Activated T-helper 1 cell treated with anti-CD3 and anti-CD28 coated beads, Interleukin-2, amount 50 U/mL, for 16 hours (primary cell): ENCODE measurements at regions not wholly inside any gene's neighbourhood (a gene's known extent, or its start where the extent isn't known, plus 50 kb on each side); places are given as distances from the start of the nearest gene placed in this dataset.
A peak's percentile ranks its signal among the peaks of the same experiment; 100 is the strongest.

Experiments
- DNase-seq, 2 donors: peaks; one replicate each; pipeline ENCODE4 v3.0.0-alpha.2; 2020; ENCODE audit warnings: low read depth in 1 of 2, low spot score in 1 of 2

DNA sequence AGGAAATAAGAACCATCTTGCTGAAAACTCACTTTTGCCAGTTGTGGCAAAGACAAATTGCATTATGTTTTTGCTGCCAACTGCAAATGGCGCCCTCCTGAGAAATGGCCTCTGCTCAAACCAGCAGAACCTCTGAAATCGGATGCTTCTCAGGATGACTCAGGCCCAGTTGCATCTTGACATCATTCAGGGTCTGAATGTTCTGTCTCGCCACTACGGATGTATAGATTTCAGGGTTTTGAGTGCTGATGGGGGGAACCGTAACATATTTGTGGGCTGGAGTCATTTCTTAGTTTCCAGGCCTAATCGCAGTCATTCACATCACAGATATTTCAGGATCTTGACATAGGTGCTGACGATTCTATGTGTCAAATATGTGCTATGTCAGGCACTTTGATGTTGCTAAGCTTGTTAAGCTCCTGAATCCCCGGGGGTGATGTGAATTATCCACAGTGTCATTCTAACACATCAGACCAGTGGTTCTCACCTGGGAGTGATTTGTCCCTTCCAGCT is 207.1 kb downstream of the NFATC2 start:
- DNase-seq = no peak

DNA sequence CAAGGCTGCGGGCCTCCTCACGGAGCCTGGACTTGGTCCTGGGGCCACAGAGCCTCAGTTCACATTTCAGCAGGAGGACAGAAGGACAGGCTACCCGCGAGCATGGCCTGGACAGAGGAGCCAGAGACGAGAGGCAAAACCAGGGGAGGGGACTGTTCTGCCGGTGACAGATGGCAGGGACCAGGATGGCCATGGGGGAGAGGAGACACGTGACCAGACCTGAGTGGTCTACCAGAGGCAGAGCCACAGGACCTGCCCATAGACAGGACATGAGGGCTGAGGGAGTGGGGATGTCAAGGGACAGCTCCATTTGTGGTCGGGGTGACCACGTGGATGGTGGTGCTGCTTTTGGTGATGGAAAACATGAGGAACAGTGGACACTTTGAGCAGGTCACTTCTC is 207.9 kb downstream of the NFATC2 start:
- DNase-seq = no peak

DNA sequence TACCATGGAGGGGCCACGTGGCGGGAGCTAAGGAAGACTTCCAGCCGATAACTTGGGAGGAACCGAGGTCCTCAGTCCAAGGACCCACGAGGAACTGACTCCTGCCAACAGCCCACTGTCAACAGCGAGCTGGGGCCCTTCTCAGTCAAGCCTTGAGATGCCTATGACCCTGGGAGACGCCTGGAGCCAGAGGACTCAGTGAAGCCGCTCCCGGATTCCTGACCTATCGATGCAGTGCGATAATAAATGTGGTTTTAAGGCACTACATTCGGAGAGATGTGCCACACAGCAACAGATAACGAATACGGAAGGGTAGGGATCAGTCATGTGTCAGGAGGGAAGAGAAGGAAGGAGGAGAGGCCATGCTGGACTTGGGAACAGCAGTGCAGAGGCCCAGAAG is 208.5 kb downstream of the NFATC2 start:
- DNase-seq = no peak

DNA sequence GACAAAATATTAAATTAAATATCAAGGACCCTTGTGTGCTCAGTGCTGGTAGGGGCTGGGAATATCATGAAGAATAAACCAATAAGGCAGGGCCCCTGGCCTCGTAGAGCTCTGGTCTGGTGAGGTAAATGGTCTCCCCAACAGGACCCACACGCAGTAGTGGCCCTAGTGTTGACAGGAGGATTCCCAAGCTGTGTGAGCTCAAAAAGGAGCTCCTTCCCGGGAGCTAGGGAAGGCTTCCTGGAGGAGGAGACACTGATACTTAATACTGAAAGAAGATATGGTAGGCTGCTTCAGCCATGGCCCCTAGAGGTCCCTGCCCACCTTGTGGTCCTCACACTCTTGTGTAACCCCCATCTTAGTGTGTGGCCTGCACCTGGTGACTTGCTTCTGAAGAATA is 209.1 kb downstream of the NFATC2 start:
- DNase-seq = no peak

DNA sequence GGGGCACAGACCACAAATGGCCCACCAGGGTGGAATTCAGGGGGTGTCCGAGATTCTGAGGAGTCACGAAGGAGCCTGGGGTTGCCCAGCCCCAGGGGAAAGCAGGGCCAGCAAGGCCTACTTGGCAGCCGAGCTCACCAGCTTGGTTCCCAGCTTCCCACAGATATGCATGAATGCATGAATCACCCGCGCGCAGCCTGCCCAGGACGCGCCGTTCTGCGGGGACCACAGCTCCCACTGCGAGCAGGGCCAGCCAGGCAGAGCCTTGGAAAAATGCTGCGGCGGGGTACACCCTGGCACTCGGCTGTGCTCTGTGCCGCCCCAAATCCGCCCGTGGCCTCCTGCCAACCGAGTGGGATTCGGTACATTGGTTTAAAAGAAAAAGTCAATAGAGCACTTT is 211.0 kb downstream of the NFATC2 start:
- DNase-seq = no peak

DNA sequence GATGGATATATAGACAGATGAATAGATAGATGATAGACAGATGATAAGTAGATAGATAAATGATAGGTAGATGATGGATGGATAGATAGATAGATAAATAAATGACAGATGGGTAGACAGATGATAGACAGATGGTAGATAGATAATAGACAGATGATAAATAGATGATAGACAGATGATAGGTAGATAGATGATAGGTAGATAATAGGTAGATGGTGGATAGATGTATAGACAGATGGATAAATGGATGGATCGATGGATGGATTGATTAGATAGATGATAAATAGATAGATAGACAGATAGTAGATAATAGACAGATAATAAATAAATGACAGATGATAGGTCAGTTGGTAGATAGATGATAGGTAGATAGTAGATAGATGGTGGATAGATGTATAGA is 212.7 kb downstream of the NFATC2 start:
- DNase-seq = no peak

DNA sequence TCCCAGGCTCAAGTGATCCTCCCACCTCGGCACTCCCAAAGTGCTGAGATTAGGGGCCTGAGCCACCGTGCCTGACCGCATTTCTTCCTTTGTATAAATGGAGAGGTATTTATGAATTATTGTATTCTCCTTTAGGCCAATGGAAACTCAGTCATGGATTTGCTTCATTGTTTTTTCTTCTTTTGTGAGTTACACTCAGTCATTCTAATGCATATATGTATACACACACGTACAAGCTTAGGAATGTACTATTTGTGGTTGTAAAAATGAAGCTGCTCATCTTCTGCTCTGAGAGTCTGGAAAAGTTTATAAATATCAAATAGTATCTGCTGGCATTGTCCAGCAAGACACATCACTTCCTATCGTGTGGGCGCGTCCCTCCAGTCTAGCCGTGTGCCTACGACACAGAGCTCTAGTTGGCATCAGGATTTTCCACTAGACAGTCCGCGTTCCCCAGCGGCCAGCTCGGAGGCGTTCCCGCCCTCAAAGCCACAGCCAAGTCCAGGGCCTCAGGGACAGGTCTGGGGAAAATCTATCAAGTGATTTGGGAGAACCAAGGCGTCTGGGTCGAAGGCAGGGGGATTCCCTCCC is 215.2 kb downstream of the NFATC2 start:
- no peak for DNase-seq

DNA sequence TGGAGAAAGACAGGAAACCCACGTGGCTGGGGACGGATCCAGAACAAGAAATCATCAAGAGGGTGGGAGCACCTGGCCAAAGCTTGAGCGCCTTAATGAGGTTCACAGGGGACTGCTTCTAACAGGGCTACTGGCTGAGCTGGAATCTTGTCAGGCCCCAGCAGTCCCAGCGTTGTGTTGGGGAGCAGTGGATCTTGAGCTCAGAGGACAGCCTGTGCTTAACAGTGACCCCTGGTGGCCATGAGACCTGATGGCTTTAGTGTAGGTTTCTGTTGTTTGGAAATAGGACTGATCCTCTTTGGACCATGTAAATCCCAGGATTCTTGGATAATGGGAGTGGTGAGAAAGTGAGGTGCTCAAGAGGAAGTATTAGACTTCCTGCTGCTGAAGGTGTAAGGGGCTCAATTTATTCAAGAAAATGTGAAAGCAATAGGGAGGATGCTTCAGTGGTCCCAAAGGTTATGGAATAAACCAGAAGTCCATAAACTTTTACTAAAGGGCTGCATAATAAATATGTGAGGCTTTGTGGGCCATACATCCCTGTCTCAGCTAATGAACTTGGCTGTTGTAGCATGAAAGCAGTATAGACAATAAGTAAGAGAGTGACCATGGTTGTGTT is 216.2 kb downstream of the NFATC2 start:
- DNase-seq = no peak

DNA sequence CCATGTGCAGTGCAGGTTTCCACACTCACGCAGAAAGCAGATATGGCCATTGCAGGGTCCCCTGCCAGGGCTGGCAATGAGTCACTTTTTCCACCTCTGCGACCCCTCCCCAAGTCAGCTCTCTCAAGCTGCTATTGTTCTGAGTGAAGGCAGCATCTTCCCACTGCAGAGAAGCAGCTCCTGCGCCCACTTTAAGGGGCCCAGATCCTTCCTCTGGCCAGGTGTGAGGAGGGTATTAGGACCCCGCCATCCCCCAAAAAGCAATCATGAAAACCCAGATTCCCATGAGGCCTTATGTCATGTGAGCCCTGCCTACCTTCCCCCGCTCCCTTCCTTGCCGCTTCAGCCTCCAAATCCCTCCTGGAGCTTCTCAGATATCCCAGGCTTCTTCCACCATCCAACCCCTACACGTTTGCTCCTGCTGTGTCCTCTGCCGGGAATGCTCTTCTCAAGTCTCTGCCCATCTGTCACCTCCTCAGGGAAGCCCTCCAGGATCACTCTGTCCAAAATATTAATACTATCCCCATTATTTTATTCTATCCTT is 220.3 kb downstream of the NFATC2 start:
- no peak for DNase-seq

DNA sequence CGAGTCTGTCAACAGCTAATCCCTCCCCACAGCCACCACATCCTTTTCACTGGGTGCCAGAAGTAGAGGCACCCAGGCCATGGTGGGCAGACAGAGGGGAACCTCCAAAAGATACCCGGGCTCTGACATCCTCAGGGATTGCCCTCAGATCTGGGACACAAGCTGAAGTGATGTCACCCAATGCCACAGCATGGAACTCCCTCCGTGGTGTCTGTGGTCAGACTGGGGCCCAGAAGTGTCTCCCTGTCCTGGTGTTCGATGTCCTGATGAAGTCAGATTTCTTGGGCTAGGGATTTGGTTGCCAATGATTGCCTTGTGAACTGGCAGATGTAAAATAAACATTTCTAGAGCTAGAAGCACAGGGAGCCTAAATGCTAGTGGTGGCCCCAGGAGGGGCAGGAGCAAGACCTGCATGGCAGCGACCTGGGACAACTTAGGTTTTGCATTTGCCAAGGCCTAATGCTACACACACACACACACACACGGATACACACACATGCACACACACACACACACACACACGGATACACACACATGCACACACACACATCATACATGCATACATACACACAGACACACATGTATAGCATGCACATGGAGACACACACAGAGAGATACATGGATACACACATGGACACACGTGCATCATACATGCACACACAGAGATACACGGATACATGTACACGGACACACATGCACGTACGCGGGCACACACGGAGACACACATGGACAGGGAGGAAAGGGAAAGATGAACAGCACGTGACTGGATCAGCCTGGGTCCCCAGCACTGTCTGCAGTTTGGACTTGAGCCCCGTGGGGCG is 221.0 kb downstream of the NFATC2 start:
- DNase-seq = no peak

DNA sequence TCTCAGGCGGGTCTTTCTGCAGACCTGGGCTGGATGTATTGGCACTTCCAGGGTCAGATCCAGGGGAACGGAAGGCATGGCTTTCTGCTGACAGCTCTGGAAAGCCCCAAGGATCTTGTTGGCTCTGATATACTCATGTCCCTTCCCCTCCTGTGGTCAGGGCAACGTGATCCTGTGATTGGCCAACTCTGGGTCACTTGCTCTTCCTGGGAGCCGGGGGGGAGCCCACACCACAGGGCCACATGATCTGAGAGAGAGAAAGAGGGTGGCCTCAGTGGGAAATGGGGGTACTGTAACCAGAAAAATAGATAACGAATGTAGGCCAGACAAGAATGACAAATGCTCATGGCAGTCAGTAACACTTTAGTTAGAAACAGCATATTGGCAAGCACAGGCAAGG is 223.0 kb downstream of the NFATC2 start:
- DNase-seq = no peak

DNA sequence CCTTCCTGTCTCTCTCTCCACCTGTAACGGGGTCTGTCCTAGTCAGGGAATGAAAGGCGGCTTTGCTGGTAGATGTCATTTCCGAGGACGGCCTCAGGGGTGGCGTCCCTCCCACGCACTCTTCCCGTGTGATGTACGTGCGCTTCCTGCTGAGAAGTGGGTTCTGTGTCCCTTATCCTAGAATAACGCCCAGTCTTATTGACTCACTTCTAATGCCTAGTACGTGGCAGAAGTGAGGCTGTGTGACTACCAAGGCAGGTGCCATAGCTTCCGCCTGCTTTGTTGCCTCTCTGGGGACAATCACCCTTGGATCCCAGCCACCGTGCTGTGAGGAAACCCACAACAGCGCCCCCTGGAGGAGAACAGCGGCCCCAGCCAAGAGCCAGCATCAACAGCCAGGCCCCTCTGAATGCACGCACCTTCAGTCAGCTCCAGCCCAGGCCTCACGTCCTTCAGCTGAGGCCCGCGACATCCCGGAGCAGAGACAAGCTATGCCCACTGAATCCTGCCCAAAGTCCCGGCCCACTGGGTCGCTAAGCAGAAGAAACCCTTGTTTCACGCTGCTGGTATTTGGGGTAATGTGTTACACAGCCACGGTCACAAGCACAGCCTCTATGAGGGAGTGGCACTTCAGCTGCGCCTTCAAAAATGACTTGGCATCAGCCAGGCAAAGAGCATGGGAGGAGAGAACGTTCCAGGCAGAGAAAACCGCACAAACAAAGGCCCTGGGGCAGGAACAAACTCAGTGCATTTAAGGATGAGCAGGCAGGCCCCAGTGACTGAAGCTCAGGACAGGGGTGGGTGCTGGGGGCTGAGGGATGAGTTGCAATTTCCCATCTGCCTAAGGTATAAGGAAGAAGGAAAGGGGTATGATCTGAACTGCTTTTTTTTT is 224.2 kb downstream of the NFATC2 start:
- peak; percentile 14 to 22 for DNase-seq

DNA sequence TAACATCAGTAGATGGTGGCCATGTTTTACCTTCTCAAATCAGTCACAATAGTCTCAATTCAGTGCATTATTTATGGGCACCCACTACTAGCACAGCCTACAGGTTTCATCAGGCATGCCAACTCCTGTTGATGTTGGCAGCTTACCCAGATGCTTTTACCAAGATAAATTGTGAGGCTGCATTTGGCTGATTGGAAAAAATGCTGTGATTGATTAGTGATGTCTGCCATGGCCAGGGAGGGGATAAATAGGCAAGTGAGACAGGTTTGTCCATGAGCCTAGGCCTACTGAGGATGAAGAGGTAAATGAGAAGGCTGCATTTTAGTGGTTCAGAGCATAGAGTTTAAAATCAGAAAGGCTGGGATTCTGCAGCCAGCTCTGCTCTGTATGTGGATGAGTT is 227.1 kb downstream of the NFATC2 start:
- no peak for DNase-seq

DNA sequence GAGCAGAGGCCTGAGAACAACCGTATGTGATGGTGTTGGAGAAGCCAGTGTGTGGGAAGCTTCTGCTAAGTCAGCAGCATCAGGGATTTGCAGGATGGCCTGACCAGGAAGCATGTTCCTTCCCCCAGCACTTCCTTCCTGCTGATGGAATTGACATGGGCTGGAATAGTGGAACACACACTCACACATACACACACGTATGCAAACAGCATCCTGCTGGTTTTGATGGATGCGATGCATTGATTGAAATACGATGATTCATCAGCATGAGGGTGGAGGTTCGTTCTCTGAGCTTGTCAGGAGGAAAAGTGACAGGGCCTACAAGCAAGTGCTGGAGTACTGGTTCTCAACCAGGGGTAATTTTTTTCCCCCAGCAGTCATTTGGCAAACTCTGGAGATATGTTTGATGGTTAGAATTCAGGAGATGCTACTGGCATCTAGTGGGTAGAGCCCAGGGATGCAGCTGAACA is 229.1 kb downstream of the NFATC2 start:
- no peak for DNase-seq

DNA sequence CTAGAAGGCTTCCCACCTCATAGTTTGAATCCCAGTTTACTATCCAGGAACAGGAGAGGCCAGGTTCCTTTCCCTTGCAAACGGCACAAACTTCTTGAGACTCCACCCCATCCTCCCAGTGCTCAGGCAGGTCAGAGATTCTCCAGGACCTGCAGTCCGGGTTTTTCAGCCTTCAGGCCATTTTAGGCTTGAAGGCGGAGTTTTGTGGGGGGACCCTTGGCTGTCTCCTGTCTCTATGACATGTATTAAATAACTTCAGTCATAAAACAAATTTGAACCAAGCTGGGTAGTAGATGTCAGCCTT is 230.1 kb downstream of the NFATC2 start:
- no peak for DNase-seq

DNA sequence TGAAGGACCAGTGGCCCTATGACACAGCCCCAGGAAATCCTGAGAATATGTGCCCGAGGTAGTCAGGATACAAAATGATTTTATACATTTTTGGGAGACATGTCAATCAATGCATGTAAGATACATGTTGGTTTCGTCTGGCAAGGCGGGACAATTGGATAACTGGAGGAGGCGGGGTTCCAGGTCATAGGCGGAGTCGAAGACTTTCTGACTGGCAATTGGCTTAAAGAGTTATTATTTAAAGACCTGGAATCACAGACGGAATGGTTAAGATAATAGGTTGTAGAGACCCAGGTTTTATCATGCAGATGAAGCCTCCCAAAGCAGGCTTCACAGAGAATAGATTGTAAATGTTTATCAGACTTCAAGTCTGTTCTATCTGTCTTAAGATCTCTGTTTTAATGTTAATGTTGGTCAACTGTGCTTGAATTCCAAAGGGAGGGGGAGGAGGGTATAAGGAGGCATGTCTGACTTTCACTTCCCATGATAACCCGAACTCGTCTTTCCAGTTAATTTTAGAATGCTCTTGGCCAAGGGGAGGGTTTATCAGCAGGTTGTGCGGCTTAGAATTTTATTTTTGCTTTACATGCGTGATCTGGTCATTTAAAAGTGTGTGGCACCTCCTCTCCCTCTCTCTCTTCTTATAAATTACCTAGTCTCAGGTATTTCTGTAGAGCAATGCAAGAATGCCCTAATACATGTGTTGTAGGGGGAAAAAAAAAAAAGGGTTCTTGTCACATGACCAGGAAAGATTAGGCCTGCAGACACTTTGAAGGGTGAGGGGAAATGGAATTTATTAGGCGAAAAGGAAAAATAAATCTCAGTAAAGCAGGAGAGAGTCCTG is 230.7 kb downstream of the NFATC2 start:
- DNase-seq = no peak

DNA sequence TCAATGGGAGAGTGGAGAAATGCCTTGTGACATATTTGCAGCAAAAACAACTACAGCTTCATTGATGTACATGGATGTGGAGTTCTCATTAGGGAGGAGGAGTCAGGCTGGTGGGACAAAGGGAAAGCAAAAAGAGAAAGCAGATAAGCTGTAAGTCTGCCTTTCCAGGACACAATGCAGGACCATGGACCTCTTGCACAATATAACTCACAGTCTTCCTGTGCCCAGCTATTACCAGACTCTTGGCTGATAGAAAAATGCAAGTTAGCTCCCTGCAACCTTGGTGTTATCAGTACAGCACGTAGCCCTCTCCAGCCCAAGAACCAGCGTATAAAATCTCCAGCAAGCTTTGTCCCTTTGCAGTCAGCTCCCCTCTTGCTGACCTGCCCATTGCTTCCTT is 232.3 kb downstream of the NFATC2 start:
- DNase-seq = no peak

DNA sequence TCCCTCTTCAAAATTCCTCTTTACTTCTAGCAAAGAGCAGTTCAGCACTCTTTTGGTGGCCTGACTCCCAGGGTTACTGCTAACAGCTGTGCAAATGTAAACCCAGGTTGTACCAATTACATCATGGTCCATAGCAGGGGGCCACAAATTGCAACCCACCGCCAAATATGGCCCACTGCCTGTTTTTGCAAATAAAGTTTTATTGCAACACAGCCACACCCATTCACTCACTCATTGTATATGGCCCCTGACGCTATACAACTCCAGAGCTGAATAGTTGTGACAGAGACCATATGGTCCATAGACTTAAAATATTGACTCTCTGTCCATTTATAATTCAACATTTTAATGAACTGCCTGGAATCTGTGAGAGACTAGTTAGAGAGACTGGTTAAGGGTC is 233.4 kb downstream of the NFATC2 start:
- DNase-seq = no peak

DNA sequence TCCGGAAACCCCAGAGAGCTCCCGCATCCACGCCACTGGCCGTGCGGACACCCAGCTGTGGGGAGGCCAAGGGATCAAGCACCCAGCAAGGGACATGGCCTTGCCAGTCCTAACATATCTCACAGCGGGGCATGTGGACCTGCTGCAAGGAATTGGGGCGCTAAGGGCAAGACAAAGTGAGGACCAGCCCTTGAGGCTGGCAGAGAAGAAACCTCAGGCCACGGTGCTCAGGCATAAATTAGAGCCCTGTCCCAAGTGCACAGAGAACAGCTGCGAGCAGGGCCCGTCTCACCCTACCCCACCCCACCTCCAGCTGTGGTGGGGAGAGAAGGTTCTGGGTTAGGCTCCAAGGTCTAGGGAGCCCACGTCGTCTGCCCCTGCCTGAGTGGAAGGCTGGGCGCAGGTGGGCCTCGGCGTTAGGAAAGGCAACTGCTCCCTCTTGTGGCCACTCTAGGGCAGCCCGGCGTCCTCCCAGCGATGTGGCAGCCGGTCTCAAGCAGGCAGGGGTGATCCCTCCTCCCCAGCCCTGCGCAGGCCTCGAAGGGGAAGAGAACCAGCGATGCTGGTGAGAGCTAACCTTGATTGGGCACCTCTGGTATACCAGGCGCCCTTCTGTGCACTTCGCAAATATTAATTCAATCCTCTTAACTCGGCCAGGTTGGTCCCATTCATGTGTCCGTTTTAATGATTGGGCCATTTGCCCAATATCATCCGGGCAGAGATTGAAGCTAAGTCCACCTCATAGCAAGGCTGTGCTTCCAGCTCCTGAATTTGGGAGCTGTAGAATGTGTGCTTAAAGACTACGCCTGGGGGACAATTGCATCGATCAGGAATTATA is 235.8 kb downstream of the NFATC2 start:
- peak; percentile 54 for DNase-seq
